Gastrocnemius medialis (tissue), 4 donors: ENCODE measurements at regions not wholly inside any gene's neighbourhood (a gene's known extent, or its start where the extent isn't known, plus 50 kb on each side); places are given as distances from the start of the nearest gene placed in this dataset.

ENCODE experiments used
- ATAC-seq, 2 donors: fragments of 150-250 bp; one replicate each; pipeline ENCODE4 v1.9.1; 2016
- DNase-seq, 2 donors: peaks; one replicate each; pipeline ENCODE4 v3.0.0-alpha.2; 2019
- H3K27ac ChIP-seq, 4 donors: fragments of 200-600 bp; sonication (generic); 1 replicate in 1 of 4; 2 replicates in 3 of 4; pipeline ENCODE4 v1.5.1; 2016 to 2018; ENCODE audit warnings: mild to moderate bottlenecking in 2 of 4, moderate library complexity in 1 of 4
- H3K27me3 ChIP-seq, 3 donors: fragments of 200-600 bp; sonication (generic) in 2 of 3; 1 replicate in 1 of 3; 2 replicates in 2 of 3; pipeline versions ENCODE4 v1.5.1 to v1.6.0; 2016 to 2019; ENCODE audit warnings: mild to moderate bottlenecking in 1 of 3, moderate library complexity in 1 of 3
- H3K36me3 ChIP-seq, 2 donors: fragments of 200-600 bp; sonication (generic) in 1 of 2; one replicate each; pipeline ENCODE4 v1.5.1; 2017 to 2018
- H3K4me1 ChIP-seq, 2 donors: fragments of 200-600 bp; sonication (generic) in 1 of 2; one replicate each; pipeline ENCODE4 v1.5.1; 2016 to 2017; ENCODE audit warnings: mild to moderate bottlenecking in 2 of 2
- H3K4me3 ChIP-seq, 4 donors: fragments of 200-600 bp; sonication (generic) in 3 of 4; 1 replicate in 1 of 4; 2 replicates in 3 of 4; pipeline ENCODE4 v1.5.1; 2016 to 2019; ENCODE audit warnings: mild to moderate bottlenecking in 2 of 4
- H3K9me3 ChIP-seq, 3 donors: fragments of 200-600 bp; sonication (generic) in 2 of 3; 1 replicate in 1 of 3; 2 replicates in 2 of 3; pipeline ENCODE4 v1.5.1; 2016 to 2019
- POLR2A ChIP-seq, 2 donors: fragments of 450-650 bp; IDR thresholded peaks; one replicate each; pipeline ENCODE4 v1.6.1; 2017; ENCODE audit warnings: antibody characterized with exemption in 2 of 2, mild to moderate bottlenecking in 2 of 2, moderate library complexity in 2 of 2
- in situ Hi-C, 4 donors: fragments of 200-750 bp; cut with MboI; loops; one replicate each; pipeline versions ENCODE4 v1.15.0 to v1.8.0; 2017; ENCODE audit warnings: low sequenced_read_pairs in 4 of 4
- intact Hi-C: fragments of 100-400 bp; cut with DNase I; formaldehyde crosslinking; loops from one replicate; pipeline ENCODE4 v1.15.1; 2023; ENCODE audit warnings: low total_unique reads
- TF ChIP-seq, protein P1 (sequence below), 5 experiments: fragments of 450-650 bp in 3 of 5; fragments of 200-600 bp in 2 of 5; sonication (generic) in 2 of 5; IDR thresholded peaks in 4 of 5; conservative IDR thresholded peaks in 1 of 5; 1 replicate in 4 of 5; 2 replicates in 1 of 5; pipeline ENCODE4 v1.5.1; 2016 to 2019; ENCODE audit warnings: antibody characterized with exemption in 5 of 5, mild to moderate bottlenecking in 3 of 5, moderate library complexity in 3 of 5

DNA sequence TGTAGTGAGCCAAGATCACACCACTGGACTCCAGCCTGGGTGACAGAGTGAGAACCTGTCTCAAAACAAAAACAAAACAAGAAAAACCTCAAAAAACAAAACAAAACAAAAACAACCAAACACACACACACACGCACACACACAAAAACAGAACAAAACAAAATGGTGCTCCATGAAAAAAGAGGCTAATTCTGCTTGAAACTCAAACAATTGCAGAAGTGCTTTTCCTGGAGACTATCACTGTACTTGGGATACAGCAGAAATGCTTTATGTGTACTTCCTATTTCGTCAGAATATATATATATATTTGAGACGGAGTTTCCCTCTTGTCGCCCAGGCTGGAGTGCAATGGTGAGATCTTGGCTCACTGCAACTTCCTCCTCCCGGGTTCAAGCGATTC is 49.9 kb upstream of the HSPA9 start:
- in situ Hi-C loops = no loop called here

More for the DNA sequence above, 49.9 kb upstream of the HSPA9 start:
- no peak overlapping the region for H3K4me3 ChIP-seq
- no peaks in the 10 kb centered on the region for H3K4me1 ChIP-seq
- TF ChIP-seq, protein P1, sequence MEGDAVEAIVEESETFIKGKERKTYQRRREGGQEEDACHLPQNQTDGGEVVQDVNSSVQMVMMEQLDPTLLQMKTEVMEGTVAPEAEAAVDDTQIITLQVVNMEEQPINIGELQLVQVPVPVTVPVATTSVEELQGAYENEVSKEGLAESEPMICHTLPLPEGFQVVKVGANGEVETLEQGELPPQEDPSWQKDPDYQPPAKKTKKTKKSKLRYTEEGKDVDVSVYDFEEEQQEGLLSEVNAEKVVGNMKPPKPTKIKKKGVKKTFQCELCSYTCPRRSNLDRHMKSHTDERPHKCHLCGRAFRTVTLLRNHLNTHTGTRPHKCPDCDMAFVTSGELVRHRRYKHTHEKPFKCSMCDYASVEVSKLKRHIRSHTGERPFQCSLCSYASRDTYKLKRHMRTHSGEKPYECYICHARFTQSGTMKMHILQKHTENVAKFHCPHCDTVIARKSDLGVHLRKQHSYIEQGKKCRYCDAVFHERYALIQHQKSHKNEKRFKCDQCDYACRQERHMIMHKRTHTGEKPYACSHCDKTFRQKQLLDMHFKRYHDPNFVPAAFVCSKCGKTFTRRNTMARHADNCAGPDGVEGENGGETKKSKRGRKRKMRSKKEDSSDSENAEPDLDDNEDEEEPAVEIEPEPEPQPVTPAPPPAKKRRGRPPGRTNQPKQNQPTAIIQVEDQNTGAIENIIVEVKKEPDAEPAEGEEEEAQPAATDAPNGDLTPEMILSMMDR (IDR thresholded peaks at IDR 0.05 in 4 of 5, conservative IDR thresholded peaks at IDR 0.05 in 1 of 5) = no peak
- no peak for TF ChIP-seq POLR2A (IDR thresholded peaks at IDR 0.05)
- DNase-seq (no peak), ATAC-seq (no peak)
- H3K27ac ChIP-seq = no peak overlapping the region
- intact Hi-C loops = no loop called here
- H3K9me3 ChIP-seq = no peaks in the 10 kb centered on the region
- no peaks in the 10 kb centered on the region for H3K27me3 ChIP-seq
- H3K36me3 ChIP-seq = no peaks in the 10 kb centered on the region
